ENCODE measurements at regions not wholly inside any gene's neighbourhood (a gene's known extent, or its start where the extent isn't known, plus 50 kb on each side); places are given as distances from the start of the nearest gene placed in this dataset.

DNA sequence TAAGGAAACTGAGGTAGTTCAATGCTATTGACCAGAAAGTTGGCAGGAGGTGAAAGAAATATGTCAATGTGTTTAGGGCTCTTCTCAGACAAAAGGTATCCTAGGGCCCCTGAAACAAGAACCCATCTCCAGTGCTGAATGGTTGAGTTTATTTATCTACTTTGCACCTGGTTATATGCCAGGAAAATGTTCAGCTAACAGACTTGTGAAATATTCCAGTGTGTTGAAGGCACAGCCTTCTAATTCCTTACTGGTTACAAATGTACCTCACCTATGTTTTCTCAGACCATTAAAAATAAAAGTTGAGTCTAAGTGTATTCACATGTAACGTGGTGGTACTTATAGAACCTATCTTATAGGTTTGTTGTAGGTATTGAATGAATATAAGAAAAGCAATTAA lies 511.7 kb upstream of the SEL1L start:
- H2AFZ ChIP-seq: no peak overlapping the region
- no peak for TF ChIP-seq EZH2phosphoT487 (IDR thresholded peaks at IDR 0.05; ENCODE audit: insufficient read depth, low read depth)
- TF ChIP-seq EZH2 (IDR thresholded peaks at IDR 0.05; ENCODE audit: insufficient read depth, poor library complexity, severe bottlenecking): no peak
- WGBS, 2 experiments (ENCODE audit: low coverage in 1 of 2, low lambda C conversion rate in 2 of 2, missing lambda C conversion rate in 2 of 2): 0 to 2% methylated on average over 1 of the region's 1 CpG
- H3F3A ChIP-seq (ENCODE audit: insufficient read depth): no peaks in the 10 kb centered on the region
- no peak overlapping the region for H3K9ac ChIP-seq
- H3K4me2 ChIP-seq (ENCODE audit: unreplicated experiment): no peak overlapping the region
- H3K36me3 ChIP-seq (ENCODE audit: low read depth): no peaks in the 10 kb centered on the region
- H3K27me3 ChIP-seq (replicated peaks; ENCODE audit: insufficient read depth): no peaks in the 10 kb centered on the region
- no peak overlapping the region for H3K4me3 ChIP-seq
- no peaks in the 10 kb centered on the region for H3K9me2 ChIP-seq (ENCODE audit: insufficient read depth)
- no peak overlapping the region for H3K27ac ChIP-seq
- no peaks in the 10 kb centered on the region for H4K20me1 ChIP-seq (ENCODE audit: insufficient read depth)
- H3K4me1 ChIP-seq (ENCODE audit: insufficient read depth): no peaks in the 10 kb centered on the region
- in situ Hi-C loops (cut with MboI): no loop called here
- no peaks in the 10 kb centered on the region for H3K79me2 ChIP-seq (ENCODE audit: insufficient read depth)
- H3K9me3 ChIP-seq (ENCODE audit: low read depth): no peaks in the 10 kb centered on the region
- no peak for DNase-seq

DNA sequence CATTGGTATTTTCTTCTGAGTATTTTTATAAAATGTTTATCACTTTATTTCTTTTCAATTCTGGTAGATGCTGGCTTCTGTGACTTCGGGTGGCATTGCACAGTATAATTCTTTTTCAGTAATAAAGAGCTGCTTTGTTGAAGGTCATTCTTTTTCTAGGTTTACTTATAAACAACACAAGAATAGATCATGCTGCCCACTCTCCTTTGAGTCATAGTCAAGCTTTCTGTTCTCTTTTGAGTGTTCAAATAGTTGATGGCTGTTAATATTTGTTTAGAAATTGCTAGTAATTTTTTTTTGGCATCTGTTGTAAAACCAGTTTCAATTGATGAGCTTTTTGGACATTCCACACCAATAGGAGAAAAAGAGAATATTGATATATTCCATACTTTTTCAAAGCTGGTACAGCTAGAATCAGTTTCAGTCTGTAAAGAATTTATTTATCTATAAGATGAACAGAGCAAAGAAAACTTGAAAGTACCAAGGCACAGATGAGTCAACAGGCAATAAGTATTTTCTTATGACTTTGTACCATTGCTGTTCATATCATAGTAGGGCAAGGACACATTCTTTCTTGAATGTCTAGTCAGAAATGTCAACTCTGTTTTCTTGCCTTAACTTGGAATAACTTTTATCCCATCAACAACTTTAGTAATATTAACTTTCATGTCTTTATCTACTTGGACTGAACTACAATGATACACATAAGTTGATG lies 513.0 kb upstream of the SEL1L start:
- H3K79me2 ChIP-seq (ENCODE audit: insufficient read depth): no peaks in the 10 kb centered on the region
- H2AFZ ChIP-seq: no peak overlapping the region
- no peak overlapping the region for H3K4me2 ChIP-seq (ENCODE audit: unreplicated experiment)
- in situ Hi-C loops (cut with MboI): no loop called here
- H3K36me3 ChIP-seq (ENCODE audit: low read depth): no peaks in the 10 kb centered on the region
- WGBS, 2 experiments (ENCODE audit: low coverage in 1 of 2, low lambda C conversion rate in 2 of 2, missing lambda C conversion rate in 2 of 2): 0 to 16% methylated on average over 1 of the region's 1 CpG
- no peak overlapping the region for H3K4me3 ChIP-seq
- no peak for DNase-seq
- no peaks in the 10 kb centered on the region for H3K4me1 ChIP-seq (ENCODE audit: insufficient read depth)
- no peak overlapping the region for H3K9ac ChIP-seq
- H3F3A ChIP-seq (ENCODE audit: insufficient read depth): no peaks in the 10 kb centered on the region
- H3K9me2 ChIP-seq (ENCODE audit: insufficient read depth): no peaks in the 10 kb centered on the region
- no peak overlapping the region for H3K27ac ChIP-seq
- H4K20me1 ChIP-seq (ENCODE audit: insufficient read depth): no peaks in the 10 kb centered on the region
- H3K9me3 ChIP-seq (ENCODE audit: low read depth): no peaks in the 10 kb centered on the region
- TF ChIP-seq EZH2phosphoT487 (IDR thresholded peaks at IDR 0.05; ENCODE audit: insufficient read depth, low read depth): no peak
- TF ChIP-seq EZH2 (IDR thresholded peaks at IDR 0.05; ENCODE audit: insufficient read depth, poor library complexity, severe bottlenecking): no peak
- H3K27me3 ChIP-seq (replicated peaks; ENCODE audit: insufficient read depth): no peaks in the 10 kb centered on the region

DNA sequence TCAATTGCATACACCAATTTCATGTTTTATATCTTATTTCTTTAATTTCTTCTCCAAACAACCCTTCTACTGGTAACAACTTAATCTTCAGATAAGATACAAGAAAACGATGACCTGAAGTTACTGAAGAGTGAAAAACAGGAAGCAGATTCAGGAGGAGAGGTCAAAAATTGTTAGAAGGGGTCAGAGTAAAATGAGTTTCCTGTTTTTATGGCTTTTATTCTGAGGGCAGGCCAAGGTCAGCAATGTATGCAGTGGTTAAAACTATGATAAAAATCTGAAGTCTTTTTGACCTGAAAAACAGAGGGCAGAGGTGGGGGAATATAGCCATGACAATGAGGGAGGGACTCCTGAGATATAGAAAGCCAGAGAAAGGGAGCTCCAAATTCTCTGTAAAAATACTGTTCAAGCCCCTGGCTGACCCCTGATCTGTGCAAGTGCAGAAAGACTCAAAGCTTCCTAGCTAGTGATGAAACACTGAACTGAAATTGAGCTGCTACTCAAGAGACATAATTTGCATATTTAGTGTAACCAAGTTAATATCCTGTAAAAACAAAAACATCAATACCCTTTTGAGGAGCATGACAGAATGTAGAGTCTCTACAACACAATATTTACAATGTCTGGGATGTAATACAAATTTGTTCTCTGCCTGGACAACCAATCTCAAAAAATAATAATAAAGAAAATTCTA lies 514.3 kb upstream of the SEL1L start:
- Histone ChIP-seq H4K20me1 (ENCODE audit: insufficient read depth) (no peaks in the 10 kb centered on the region), H3K4me1 (ENCODE audit: insufficient read depth) (no peaks in the 10 kb centered on the region), H3K9ac (no peak overlapping the region), H3K79me2 (ENCODE audit: insufficient read depth) (no peaks in the 10 kb centered on the region), H3F3A (ENCODE audit: insufficient read depth) (no peaks in the 10 kb centered on the region), H3K27ac (no peak overlapping the region), H2AFZ (no peak overlapping the region), H3K27me3 (replicated peaks; ENCODE audit: insufficient read depth) (no peaks in the 10 kb centered on the region), H3K36me3 (ENCODE audit: low read depth) (no peaks in the 10 kb centered on the region), H3K4me2 (ENCODE audit: unreplicated experiment) (no peak overlapping the region), H3K9me3 (ENCODE audit: low read depth) (no peaks in the 10 kb centered on the region), H3K9me2 (ENCODE audit: insufficient read depth) (no peaks in the 10 kb centered on the region), H3K4me3 (no peak overlapping the region)
- in situ Hi-C loops (cut with MboI): no loop called here
- TF ChIP-seq EZH2 (IDR thresholded peaks at IDR 0.05; ENCODE audit: insufficient read depth, poor library complexity, severe bottlenecking) (no peak), EZH2phosphoT487 (IDR thresholded peaks at IDR 0.05; ENCODE audit: insufficient read depth, low read depth) (no peak)
- no peak for DNase-seq
- 8 to 14% methylated on average over 1 of the region's 1 CpG for WGBS, 2 experiments (ENCODE audit: low coverage in 1 of 2, low lambda C conversion rate in 2 of 2, missing lambda C conversion rate in 2 of 2)

DNA sequence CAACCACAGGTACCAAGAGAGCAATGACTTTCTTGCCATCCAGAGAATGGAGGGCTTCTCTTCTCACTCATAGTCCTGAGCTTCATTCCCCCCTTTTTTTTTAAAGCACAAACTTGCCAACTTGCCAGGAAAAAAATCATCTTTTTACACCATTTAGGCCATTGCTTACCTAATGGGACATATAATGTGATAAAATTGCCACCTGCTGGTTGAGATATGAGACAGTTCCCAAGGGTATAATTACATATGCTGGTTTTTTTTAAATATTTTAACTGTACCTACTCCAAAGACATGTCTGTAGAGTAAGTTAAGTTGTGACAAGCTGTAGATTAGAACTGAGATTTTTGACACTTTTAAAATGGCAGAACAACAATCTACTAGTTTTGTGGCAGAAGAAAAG lies 519.1 kb upstream of the SEL1L start:
- in situ Hi-C loops (cut with MboI): no loop called here

More for the DNA sequence above, 519.1 kb upstream of the SEL1L start:
- Histone ChIP-seq H3K4me1 (ENCODE audit: insufficient read depth) (no peaks in the 10 kb centered on the region), H3K79me2 (ENCODE audit: insufficient read depth) (no peaks in the 10 kb centered on the region), H3K4me3 (no peak overlapping the region), H3F3A (ENCODE audit: insufficient read depth) (no peaks in the 10 kb centered on the region), H3K27ac (no peak overlapping the region), H3K9me3 (ENCODE audit: low read depth) (no peaks in the 10 kb centered on the region), H3K27me3 (replicated peaks; ENCODE audit: insufficient read depth) (no peaks in the 10 kb centered on the region), H3K9me2 (ENCODE audit: insufficient read depth) (no peaks in the 10 kb centered on the region), H3K9ac (no peak overlapping the region), H3K4me2 (ENCODE audit: unreplicated experiment) (no peak overlapping the region), H2AFZ (no peak overlapping the region), H3K36me3 (ENCODE audit: low read depth) (no peaks in the 10 kb centered on the region), H4K20me1 (ENCODE audit: insufficient read depth) (no peaks in the 10 kb centered on the region)
- TF ChIP-seq EZH2 (IDR thresholded peaks at IDR 0.05; ENCODE audit: insufficient read depth, poor library complexity, severe bottlenecking) (no peak), EZH2phosphoT487 (IDR thresholded peaks at IDR 0.05; ENCODE audit: insufficient read depth, low read depth) (no peak)
- no peak for DNase-seq
